ENCODE measurements at regions not wholly inside any gene's neighbourhood (a gene's known extent, or its start where the extent isn't known, plus 50 kb on each side); places are given as distances from the start of the nearest gene placed in this dataset.

DNA sequence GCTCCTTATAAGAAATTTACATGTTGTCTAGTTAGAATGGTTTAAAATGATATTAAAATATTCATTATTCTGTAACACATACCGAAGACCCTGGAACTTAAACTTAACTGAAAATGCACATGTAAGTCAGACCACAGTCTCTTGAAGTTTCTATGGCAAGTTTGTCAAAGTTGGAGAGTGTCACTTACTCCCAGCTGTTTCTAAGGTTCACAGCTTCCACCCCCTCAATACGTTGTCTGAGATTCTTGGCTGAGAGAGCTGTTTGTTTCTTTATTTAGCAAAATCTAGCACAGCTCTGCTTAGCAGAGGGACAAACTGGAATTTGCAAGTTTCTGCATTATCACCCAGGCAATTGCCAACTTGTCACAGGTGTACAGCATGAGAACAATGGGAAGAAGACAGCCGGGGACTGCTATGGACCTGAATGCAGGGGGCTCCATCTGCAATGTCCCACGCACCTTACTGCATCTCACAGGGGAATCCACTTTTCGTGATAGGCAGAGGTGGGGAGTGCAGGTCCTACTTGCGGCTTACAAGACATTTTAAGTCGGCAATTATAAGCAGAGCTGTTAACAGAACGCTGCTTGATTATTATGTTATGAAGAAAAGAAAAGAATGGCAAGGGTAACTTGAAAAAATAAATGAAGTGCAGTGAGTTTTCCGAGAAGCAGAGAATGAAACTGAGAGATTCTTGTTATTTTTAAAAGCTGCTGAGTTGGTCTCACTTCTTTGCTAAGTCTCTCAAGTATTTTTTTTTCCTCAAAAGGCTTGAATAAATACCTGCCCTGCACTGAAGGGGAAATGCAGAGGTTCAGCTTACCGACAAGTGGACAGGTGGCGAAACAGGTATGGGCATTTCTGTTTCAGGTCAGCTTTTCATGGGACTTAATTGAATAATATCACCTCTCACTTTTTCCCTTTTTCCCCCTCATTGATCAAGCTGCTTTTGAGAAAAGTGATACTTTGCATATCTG, 1072.1 kb upstream of the FANCL start:
- no peak overlapping the region for H3K4me3 ChIP-seq (ENCODE audit: low read length)
- TF ChIP-seq, protein P1, sequence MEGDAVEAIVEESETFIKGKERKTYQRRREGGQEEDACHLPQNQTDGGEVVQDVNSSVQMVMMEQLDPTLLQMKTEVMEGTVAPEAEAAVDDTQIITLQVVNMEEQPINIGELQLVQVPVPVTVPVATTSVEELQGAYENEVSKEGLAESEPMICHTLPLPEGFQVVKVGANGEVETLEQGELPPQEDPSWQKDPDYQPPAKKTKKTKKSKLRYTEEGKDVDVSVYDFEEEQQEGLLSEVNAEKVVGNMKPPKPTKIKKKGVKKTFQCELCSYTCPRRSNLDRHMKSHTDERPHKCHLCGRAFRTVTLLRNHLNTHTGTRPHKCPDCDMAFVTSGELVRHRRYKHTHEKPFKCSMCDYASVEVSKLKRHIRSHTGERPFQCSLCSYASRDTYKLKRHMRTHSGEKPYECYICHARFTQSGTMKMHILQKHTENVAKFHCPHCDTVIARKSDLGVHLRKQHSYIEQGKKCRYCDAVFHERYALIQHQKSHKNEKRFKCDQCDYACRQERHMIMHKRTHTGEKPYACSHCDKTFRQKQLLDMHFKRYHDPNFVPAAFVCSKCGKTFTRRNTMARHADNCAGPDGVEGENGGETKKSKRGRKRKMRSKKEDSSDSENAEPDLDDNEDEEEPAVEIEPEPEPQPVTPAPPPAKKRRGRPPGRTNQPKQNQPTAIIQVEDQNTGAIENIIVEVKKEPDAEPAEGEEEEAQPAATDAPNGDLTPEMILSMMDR (conservative IDR thresholded peaks at IDR 0.05; ENCODE audit: low read length) = no peak
- DNase-seq (ENCODE audit: low read depth) = no peak

GRCh38 chr2:59312029-59312428, 1070.9 kb upstream of the FANCL start:
- H3K4me3 ChIP-seq (ENCODE audit: low read length) = no peak overlapping the region
- no peak for DNase-seq (ENCODE audit: low read depth)
- TF ChIP-seq, protein P1 (conservative IDR thresholded peaks at IDR 0.05; ENCODE audit: low read length) = no peak

GRCh38 chr2:59308108-59308507, 1067.0 kb upstream of the FANCL start:
- no peak overlapping the region for H3K4me3 ChIP-seq (ENCODE audit: low read length)
- DNase-seq (ENCODE audit: low read depth) = no peak
- TF ChIP-seq, protein P1 (conservative IDR thresholded peaks at IDR 0.05; ENCODE audit: low read length) = no peak

DNA sequence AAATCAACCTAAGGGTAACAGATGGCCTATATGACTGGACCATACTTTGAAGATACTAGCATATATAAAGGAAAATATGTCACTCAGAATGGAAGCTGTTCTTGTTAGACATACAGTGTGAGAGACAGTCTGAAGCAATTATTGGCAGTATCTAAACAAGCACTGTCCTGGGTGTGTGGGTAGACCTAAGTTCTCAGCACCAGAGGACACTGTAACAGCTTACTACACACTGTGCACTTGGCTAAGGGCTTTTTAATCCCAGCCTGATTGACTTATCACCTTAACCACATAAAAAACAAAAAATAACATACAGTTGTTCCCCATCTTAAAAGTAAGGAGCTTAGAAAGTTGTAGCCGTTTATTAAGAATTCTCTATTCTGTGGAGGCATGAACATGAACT, 1066.1 kb upstream of the FANCL start:
- no peak overlapping the region for H3K4me3 ChIP-seq (ENCODE audit: low read length)
- TF ChIP-seq, protein P1 (conservative IDR thresholded peaks at IDR 0.05; ENCODE audit: low read length) = no peak
- no peak for DNase-seq (ENCODE audit: low read depth)

- no peak overlapping the region for H3K4me3 ChIP-seq (ENCODE audit: low read length)
- DNase-seq (ENCODE audit: low read depth) = no peak
- TF ChIP-seq, protein P1 (conservative IDR thresholded peaks at IDR 0.05; ENCODE audit: low read length) = no peak
Observed at GRCh38 chr2:59303272-59303671, 1062.1 kb upstream of the FANCL start.

DNA sequence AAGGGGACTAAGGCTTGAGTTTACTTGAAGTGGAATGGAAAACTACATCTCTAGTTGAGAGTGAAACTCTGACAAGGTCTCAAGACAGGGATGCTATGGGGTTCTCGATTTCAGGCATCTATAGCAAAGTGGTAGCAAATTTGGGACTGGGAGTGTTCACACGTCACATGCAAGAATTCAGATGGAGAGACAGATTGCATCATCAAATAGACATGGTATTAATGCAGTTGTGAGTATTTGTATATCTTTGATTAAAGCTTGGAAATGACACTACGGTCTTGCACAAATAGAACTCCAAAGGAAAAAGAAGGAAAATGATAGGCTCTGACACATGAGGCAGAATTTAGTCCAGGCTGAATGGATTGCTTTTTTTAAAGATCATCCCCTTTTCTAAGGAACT, 1061.6 kb upstream of the FANCL start:
- TF ChIP-seq, protein P1 (conservative IDR thresholded peaks at IDR 0.05; ENCODE audit: low read length) = no peak
- no peak overlapping the region for H3K4me3 ChIP-seq (ENCODE audit: low read length)
- no peak for DNase-seq (ENCODE audit: low read depth)
